ENCODE measurements at regions not wholly inside any gene's neighbourhood (a gene's known extent, or its start where the extent isn't known, plus 50 kb on each side); places are given as distances from the start of the nearest gene placed in this dataset.
"Not testable (repeated sequence)": the region's sequence is repeated elsewhere in the genome, so short reads cannot be mapped to it uniquely, and the experiment has no call there.

DNA sequence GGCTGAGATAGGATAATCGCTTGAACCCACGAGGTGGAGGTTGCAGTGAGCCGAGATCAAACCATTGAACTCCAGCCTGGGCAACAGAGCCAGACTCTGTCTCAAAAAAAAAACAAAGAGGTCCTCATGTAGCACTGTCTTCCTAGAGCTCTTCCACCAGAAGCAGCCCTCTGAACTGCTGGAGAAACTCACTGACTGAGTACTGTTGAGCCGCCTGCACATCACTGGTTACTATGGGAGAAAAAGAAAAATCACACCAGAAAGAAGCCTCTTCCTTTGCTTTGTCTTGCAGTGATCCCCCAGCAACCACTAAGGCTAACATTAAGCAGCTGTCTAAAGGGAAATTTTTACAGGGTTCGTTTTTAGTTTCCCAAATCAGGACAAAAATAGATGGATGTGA, 112.9 kb upstream of the LYPLAL1 start:
- TF ChIP-seq, protein P1, sequence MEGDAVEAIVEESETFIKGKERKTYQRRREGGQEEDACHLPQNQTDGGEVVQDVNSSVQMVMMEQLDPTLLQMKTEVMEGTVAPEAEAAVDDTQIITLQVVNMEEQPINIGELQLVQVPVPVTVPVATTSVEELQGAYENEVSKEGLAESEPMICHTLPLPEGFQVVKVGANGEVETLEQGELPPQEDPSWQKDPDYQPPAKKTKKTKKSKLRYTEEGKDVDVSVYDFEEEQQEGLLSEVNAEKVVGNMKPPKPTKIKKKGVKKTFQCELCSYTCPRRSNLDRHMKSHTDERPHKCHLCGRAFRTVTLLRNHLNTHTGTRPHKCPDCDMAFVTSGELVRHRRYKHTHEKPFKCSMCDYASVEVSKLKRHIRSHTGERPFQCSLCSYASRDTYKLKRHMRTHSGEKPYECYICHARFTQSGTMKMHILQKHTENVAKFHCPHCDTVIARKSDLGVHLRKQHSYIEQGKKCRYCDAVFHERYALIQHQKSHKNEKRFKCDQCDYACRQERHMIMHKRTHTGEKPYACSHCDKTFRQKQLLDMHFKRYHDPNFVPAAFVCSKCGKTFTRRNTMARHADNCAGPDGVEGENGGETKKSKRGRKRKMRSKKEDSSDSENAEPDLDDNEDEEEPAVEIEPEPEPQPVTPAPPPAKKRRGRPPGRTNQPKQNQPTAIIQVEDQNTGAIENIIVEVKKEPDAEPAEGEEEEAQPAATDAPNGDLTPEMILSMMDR (IDR thresholded peaks at IDR 0.05; ENCODE audit: extremely low read depth, missing control alignments): no peak
- no peak for DNase-seq (ENCODE audit: low spot score)

DNA sequence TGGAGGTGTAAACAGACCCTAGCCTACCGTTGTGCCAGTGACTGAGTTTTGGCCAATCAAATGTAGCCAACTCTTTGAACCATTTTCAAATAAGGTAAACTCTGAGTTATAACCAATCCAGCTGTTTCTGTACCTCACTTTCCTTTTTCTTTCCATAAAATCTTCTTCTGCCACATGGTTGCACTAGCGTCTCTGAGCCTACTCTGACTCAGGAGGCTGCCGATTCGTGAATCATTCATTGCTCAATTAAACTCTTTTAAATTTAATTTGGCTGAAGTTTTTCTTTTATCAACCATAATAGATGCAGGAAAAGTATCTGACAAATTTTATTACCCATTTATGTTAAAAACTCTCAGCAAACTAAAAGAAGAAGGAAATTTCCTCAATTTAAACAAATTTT, 111.5 kb upstream of the LYPLAL1 start:
- TF ChIP-seq, protein P1 (IDR thresholded peaks at IDR 0.05; ENCODE audit: extremely low read depth, missing control alignments): no peak
- no peak for DNase-seq (ENCODE audit: low spot score)

DNA sequence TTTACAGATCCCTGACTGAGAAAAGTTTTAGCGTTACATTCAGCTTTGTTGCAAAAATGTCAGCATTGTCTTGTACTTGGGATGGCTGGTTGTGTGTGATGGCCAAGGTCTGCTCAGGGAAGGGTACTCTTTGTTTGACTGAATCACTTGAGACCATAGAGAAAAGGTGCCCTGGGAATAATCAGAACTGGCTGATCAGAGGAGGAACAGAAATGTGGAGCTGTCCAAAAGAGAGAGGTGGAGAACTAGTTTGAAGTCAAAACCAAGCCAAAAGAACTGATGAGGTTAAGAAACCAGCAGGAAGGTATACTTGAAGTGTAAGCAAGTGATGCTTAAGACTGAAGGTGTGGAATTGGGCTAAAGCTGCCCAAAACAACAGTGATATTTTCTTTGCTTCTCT, 107.6 kb upstream of the LYPLAL1 start:
- no peak for DNase-seq (ENCODE audit: low spot score)
- TF ChIP-seq, protein P1 (IDR thresholded peaks at IDR 0.05; ENCODE audit: extremely low read depth, missing control alignments): no peak

DNA sequence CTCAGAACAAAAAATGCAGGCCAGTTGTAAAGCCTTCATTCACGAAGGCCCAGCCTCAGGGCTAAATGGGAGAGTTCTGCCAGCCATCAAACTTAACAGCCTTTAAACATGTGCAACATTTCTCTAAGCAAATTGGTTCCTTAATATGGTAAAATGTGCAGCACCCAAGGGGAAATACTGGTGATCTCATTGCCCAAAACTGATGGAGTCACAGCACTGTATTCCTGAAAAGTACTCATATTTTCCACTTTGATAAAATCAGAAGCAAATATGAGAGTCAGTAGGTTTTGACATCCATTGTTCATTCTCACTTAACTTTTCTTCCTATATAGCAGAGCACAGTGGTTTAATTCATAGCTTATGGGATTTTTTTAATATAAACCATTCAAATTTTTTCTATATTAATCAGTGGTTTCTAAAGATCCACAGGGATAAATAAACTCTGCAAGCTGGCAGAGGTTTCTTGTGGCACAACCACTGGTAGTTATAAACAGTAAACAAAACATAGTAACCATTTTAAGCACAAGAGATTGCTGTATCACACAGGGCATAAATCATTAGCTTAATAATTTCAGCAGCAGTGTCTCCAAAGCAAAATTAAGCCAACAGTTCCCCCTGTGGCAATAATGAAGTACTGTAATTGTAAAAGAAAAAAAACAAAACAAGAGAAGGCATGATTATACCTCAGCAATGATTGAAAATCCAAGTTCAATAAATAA, 106.9 kb upstream of the LYPLAL1 start:
- TF ChIP-seq, protein P1 (IDR thresholded peaks at IDR 0.05; ENCODE audit: extremely low read depth, missing control alignments): no peak
- DNase-seq (ENCODE audit: low spot score): no peak

DNA sequence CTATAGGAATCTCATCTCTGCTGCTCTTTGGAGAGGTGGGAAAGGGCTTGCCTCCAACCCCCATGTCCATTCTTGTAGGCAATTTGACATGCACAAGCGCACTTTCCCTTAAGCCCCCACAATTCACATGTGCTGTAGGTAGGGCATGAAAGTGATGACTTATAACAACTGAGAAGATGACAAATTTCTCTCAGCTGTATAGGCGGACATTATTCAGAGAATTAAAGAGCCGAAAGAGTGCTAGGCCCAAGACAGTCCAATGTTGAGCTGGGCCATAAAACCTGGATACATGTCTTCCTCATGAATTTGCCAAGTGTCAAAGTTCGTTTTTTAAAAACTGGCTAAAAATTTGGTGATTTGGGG, 106.3 kb upstream of the LYPLAL1 start:
- DNase-seq (ENCODE audit: low spot score): no peak
- TF ChIP-seq, protein P1 (IDR thresholded peaks at IDR 0.05; ENCODE audit: extremely low read depth, missing control alignments): no peak

DNA sequence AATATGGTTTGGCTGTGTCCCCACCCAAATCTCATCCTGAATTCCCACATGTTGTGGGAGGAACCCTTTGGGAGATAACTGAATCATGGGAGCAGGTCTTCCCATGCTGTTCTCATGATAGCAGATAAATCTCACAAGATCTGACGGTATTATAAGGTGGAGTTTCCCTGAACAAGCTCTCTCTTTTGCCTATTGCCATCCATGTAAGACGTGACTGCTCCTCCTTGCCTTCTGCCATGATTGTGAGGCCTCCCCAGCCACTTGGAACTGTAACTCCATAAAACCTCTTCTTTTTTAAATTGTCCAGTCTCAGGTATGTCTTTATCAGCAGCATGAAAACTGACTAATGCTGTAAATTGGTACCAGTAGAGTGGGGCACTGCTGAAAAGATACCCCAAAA, 103.3 kb upstream of the LYPLAL1 start:
- DNase-seq (ENCODE audit: low spot score): not testable (repeated sequence)

DNA sequence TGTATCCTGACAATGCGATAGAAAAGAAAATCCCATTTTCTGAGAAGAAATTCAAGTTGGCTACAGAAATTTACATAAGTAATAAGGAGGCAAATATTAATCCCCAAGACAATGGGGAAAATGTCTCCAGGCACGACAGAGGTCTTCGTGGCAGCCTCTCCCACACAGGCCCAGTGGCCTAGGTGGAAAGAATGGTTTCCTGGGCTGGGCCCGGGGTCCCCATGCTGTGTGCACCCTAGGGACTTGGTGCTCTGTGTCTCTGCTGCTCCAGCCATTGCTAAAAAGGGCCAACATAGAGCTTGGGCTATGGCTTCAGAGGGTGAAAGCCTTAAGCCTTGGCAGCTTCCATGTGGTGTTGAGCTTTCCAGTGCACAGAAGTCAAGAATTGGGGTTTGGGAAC, 102.5 kb upstream of the LYPLAL1 start:
- TF ChIP-seq, protein P1 (IDR thresholded peaks at IDR 0.05; ENCODE audit: extremely low read depth, missing control alignments): no peak
- no peak for DNase-seq (ENCODE audit: low spot score)

DNA sequence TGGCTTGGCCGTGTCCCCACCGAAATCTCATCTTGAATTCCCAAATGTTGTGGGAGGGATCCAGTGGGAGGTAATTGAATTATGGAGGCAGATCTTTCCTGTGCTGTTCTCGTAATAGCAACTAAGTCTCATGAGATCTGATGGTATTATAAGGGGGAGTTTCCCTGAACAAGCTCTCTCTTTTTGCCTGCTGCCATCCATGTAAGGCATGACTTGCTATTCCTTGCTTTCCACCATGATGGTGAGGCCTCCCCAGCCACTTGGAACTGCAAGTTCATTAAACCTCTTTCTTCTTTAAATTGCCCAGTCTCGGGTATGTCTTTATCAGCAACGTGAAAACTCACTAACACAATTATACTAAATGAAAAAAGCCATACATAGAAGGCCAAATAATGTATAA, 101.3 kb upstream of the LYPLAL1 start:
- DNase-seq (ENCODE audit: low spot score): no peak

More for the DNA sequence above, 101.3 kb upstream of the LYPLAL1 start:
- TF ChIP-seq, protein P1 (IDR thresholded peaks at IDR 0.05; ENCODE audit: extremely low read depth, missing control alignments): no peak

Data from GM20000 (cell line).